Activated CD4-positive, alpha-beta T cell treated with anti-CD3 and anti-CD28 coated beads, Interleukin-2, amount 10 ng/mL, durations not matched to agents 7 days and 5 days (primary cell): ENCODE measurements at regions not wholly inside any gene's neighbourhood (a gene's known extent, or its start where the extent isn't known, plus 50 kb on each side); places are given as distances from the start of the nearest gene placed in this dataset.
"Not testable (repeated sequence)": the region's sequence is repeated elsewhere in the genome, so short reads cannot be mapped to it uniquely, and the experiment has no call there.

ENCODE experiments used
- CTCF ChIA-PET: fragments of 350-600 bp; sonication (Branson Sonifier 250); formaldehyde crosslinking; loops from one replicate; lab custom pipeline; 2021; ENCODE audit warnings: antibody characterized with exemption; lab: Charles Lee
- POLR2A ChIA-PET: fragments of 350-600 bp; sonication (Branson Sonifier 250); formaldehyde crosslinking; loops from one replicate; lab custom pipeline; 2021; ENCODE audit warnings: antibody characterized with exemption; lab: Charles Lee
- DNase-seq: peaks from one replicate; pipeline ENCODE4 v3.0.0-alpha.2; 2020
- H3K27ac Mint-ChIP-seq: one replicate; pipeline ENCODE4 v1.8.0; 2021; ENCODE audit warnings: mild to moderate bottlenecking, moderate library complexity, mixed read lengths
- H3K27me3 Mint-ChIP-seq: one replicate; pipeline ENCODE4 v1.8.0; 2021; ENCODE audit warnings: mixed read lengths
- H3K36me3 Mint-ChIP-seq: one replicate; pipeline ENCODE4 v1.8.0; 2021; ENCODE audit warnings: low read depth, mixed read lengths
- H3K4me1 Mint-ChIP-seq: one replicate; pipeline ENCODE4 v1.8.0; 2021; ENCODE audit warnings: mixed read lengths
- H3K4me3 Mint-ChIP-seq: one replicate; pipeline ENCODE4 v1.8.0; 2021; ENCODE audit warnings: mild to moderate bottlenecking, moderate library complexity, mixed read lengths
- H3K9me3 Mint-ChIP-seq: one replicate; pipeline ENCODE4 v1.8.0; 2021; ENCODE audit warnings: mixed read lengths

- POLR2A ChIA-PET, H3K27me3 Mint-ChIP-seq, CTCF ChIA-PET, H3K27ac Mint-ChIP-seq, H3K4me3 Mint-ChIP-seq, H3K9me3 Mint-ChIP-seq, DNase-seq, H3K4me1 Mint-ChIP-seq, H3K36me3 Mint-ChIP-seq: not testable (repeated sequence)
Measured at GRCh38 chrX:3872226-3872879, 158.9 kb upstream of the PRKX start.

- H3K36me3 Mint-ChIP-seq, POLR2A ChIA-PET, H3K4me3 Mint-ChIP-seq, H3K27ac Mint-ChIP-seq, CTCF ChIA-PET, H3K4me1 Mint-ChIP-seq, DNase-seq, H3K9me3 Mint-ChIP-seq, H3K27me3 Mint-ChIP-seq: not testable (repeated sequence)
Measured at GRCh38 chrX:3867067-3867831, 153.8 kb upstream of the PRKX start.

DNA sequence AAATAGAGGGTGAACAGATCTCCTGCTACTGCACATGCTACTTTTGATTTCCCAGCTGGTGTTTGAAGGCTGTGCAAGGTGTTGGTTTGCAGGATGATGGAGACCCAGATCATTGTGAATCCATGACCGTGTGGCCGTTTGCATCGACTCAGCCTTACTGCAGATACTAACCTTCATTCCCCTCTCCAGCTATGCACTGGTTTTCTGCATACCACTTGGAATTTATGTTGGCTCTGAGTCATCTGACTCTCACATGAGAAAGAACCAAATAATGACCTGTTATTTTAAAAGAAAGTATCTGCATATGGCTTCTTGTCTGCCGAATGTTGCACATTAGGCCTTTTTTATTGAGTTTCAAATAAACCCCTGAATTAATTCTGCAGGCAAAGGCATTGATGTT lies 144.9 kb upstream of the PRKX start:
- H3K27me3 Mint-ChIP-seq, DNase-seq, H3K36me3 Mint-ChIP-seq, H3K27ac Mint-ChIP-seq, POLR2A ChIA-PET, H3K4me1 Mint-ChIP-seq, H3K4me3 Mint-ChIP-seq, CTCF ChIA-PET, H3K9me3 Mint-ChIP-seq: not testable (repeated sequence)

GRCh38 chrX:3843522-3844145 lies 130.2 kb upstream of the PRKX start:
- H3K4me1 Mint-ChIP-seq, H3K9me3 Mint-ChIP-seq, CTCF ChIA-PET, H3K4me3 Mint-ChIP-seq, DNase-seq, H3K27me3 Mint-ChIP-seq, H3K36me3 Mint-ChIP-seq, H3K27ac Mint-ChIP-seq, POLR2A ChIA-PET: not testable (repeated sequence)

GRCh38 chrX:3842822-3843521 lies 129.5 kb upstream of the PRKX start:
- H3K27ac Mint-ChIP-seq, POLR2A ChIA-PET, DNase-seq, CTCF ChIA-PET, H3K27me3 Mint-ChIP-seq, H3K4me3 Mint-ChIP-seq, H3K36me3 Mint-ChIP-seq, H3K4me1 Mint-ChIP-seq, H3K9me3 Mint-ChIP-seq: not testable (repeated sequence)

DNA sequence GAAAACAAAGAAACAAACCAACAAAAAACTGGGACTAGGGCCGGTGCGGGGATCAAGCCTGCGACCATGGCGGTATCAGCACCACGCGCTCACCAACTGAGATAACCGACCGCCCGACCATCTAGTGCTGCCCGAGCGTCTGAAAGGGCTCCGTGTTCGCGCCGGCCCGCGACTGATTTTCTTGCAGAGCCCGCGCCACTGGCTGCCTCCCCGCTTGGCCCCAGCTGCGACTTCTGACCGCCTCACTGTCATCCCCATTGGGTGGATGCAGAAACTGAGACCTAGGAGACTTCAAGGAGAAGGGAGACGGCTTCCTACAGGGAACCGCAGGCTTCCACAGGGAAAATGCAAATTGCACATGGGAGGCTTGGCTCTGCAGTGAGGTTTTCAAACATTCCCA lies 125.3 kb upstream of the PRKX start:
- H3K4me3 Mint-ChIP-seq, H3K4me1 Mint-ChIP-seq, H3K36me3 Mint-ChIP-seq, DNase-seq, H3K9me3 Mint-ChIP-seq, H3K27ac Mint-ChIP-seq, CTCF ChIA-PET, POLR2A ChIA-PET, H3K27me3 Mint-ChIP-seq: not testable (repeated sequence)

DNA sequence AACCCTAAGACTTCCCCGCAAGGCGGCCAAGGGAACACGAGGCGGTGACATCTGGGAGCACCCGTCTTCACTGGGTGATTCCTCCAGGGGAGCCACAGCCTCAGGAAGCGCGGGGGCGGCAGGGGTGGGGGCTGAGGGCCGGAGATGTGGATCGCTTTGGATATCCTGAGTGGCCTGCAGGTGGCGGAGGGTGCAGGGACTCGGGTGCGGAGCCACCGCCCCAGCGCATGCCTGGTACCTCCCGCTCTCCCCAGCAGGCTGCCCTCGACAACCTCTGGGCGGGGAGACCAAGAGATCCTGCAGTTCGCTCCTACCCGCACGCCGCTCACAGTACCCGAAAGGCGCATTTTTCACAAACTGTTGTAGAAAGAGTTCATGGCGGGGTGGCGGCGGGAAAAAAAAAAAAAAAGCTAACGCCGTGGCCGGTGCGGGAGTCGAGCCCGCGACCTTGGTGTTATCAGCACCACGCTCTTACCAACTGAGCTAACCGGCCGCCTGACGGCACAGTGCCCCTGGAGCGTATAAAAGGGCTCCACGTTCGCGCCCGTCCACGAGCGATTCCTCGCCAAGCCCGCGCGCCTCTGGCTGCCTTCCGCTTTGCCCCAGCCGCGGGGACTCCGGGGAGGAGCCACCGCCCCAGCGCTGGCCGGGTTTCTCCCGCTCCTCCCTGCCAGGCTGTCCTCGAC lies 124.7 kb upstream of the PRKX start:
- DNase-seq, H3K36me3 Mint-ChIP-seq, H3K27ac Mint-ChIP-seq, H3K9me3 Mint-ChIP-seq, H3K27me3 Mint-ChIP-seq, CTCF ChIA-PET, H3K4me1 Mint-ChIP-seq, H3K4me3 Mint-ChIP-seq, POLR2A ChIA-PET: not testable (repeated sequence)

DNA sequence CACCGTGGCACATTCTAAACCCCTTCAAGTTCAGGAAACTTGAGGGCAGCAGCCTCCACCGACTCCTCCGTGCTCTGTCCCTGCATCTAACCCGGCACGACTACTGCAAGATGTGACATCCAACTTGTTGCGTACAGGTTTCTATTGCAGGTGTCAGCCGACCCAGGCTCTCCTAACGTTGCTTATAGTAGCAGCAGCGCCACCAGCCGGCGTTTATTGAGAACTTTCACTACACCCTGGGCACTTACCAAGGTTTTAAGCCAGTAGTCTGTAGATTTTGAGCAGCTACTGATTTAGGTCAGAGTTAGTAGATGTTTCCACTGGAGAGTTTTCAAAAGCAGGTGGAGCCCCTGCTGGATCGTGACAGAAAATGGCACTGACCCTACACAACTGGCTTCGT lies 123.8 kb upstream of the PRKX start:
- H3K36me3 Mint-ChIP-seq, H3K9me3 Mint-ChIP-seq, H3K27me3 Mint-ChIP-seq, H3K27ac Mint-ChIP-seq, CTCF ChIA-PET, DNase-seq, POLR2A ChIA-PET, H3K4me1 Mint-ChIP-seq, H3K4me3 Mint-ChIP-seq: not testable (repeated sequence)

DNA sequence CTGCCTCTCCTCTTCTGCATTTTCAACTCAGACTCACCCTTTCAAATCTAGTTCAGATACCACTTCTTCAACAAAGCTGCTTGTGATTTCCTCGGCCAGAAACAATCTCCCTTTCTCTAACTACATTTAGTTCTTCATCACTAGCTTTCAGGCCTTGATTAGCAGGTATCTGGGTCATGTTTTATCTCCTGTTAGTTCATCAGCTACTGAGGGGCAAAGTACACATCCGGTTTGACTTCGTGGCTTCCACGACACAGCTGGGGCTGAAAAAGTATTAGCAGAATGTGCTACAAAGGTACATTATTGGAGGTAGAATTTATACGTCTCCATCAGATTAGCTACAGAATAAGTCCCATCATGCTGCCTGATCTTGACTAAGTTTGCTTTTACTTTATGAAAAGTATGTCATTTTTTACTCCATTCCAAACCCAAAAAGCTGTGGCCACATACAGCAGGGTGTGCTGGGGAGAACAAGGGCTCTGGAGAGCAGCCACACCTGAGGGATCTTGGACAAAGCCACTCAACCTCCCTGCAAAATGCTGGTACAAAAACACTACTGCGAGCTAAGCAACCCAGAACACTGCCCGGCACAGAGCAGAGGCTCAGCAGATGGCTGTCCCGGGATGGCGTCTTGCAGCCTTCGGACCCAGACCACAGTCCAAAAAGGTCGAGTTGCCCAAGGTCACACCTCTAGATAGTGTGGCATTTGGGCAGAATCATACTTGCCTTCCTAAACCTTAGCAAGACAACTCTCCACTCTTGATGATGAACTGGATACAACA lies 120.5 kb upstream of the PRKX start:
- CTCF ChIA-PET, H3K36me3 Mint-ChIP-seq, H3K27ac Mint-ChIP-seq, H3K27me3 Mint-ChIP-seq, H3K4me3 Mint-ChIP-seq, DNase-seq, H3K4me1 Mint-ChIP-seq, H3K9me3 Mint-ChIP-seq, POLR2A ChIA-PET: not testable (repeated sequence)

DNA sequence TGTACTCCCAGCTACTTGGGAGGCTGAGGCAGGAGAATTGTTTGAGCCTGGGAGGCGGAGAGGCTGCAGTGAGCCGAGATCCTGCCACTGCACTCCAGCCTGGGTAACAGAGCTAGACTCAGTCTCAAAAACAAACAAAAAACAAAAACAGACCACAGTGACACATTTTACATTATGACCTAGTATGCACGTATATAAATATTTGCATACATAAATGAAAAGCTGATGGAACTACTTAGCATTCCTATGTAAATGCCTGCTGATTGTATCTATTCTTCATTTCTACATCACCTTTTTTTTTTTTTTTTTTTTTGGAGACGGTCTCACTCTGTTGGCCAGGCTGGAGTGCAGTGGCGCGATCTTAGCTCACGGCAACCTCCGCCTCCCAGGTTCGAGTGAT lies 116.6 kb upstream of the PRKX start:
- H3K27me3 Mint-ChIP-seq, H3K27ac Mint-ChIP-seq, H3K9me3 Mint-ChIP-seq, DNase-seq, POLR2A ChIA-PET, H3K4me1 Mint-ChIP-seq, H3K36me3 Mint-ChIP-seq, H3K4me3 Mint-ChIP-seq, CTCF ChIA-PET: not testable (repeated sequence)

- H3K4me3 Mint-ChIP-seq, H3K4me1 Mint-ChIP-seq, H3K9me3 Mint-ChIP-seq, H3K27me3 Mint-ChIP-seq, H3K36me3 Mint-ChIP-seq, H3K27ac Mint-ChIP-seq, DNase-seq, CTCF ChIA-PET, POLR2A ChIA-PET: not testable (repeated sequence)
Measured at GRCh38 chrX:3829041-3829531, 115.6 kb upstream of the PRKX start.

DNA sequence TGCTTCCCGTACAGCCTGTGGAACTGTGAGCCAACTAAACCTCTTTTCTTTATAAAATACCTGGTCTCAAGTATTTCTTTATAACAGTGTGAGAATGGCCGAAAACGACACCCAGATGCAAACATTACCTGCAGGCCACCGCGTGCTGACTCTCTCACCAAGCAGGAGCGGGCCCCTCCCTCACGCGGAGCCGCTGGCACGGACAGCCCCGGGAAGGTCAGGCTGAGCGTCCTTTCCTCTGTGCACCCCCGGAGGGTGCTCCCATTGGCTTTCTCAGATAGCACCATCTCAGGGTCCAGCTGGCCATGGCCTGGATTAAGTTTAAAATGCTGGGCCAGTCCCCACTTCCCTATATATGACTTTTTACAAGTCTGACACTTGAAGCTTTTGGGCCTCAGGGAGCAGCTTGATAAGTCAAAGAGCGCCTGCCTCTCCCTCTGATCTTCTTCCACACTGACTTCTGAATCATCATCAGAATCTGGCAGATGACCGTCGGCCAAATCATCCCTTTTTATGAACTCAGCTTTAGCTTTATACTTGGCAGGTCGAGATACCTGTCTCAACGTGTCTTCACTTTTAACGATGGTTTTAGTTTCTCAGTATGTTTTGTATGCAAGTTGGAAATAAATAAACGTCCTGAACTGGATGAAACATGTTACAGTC lies 115.1 kb upstream of the PRKX start:
- DNase-seq, H3K4me3 Mint-ChIP-seq, H3K27ac Mint-ChIP-seq, POLR2A ChIA-PET, H3K36me3 Mint-ChIP-seq, H3K4me1 Mint-ChIP-seq, H3K27me3 Mint-ChIP-seq, CTCF ChIA-PET, H3K9me3 Mint-ChIP-seq: not testable (repeated sequence)
